Stimulated activated CD8-positive, alpha-beta memory T cell treated with anti-CD3 and anti-CD28 coated beads, Interleukin-4, amount 100 ng/mL, for 48 hours (primary cell): ENCODE measurements at regions not wholly inside any gene's neighbourhood (a gene's known extent, or its start where the extent isn't known, plus 50 kb on each side); places are given as distances from the start of the nearest gene placed in this dataset.
"Not testable (repeated sequence)": the region's sequence is repeated elsewhere in the genome, so short reads cannot be mapped to it uniquely, and the experiment has no call there.

ENCODE experiments used
- DNase-seq: peaks from one replicate; pipeline ENCODE4 v3.0.0-alpha.2; 2020

GRCh38 chr3:110910346-110910955 is 161.2 kb upstream of the NECTIN3 start:
- DNase-seq, result no peak

DNA sequence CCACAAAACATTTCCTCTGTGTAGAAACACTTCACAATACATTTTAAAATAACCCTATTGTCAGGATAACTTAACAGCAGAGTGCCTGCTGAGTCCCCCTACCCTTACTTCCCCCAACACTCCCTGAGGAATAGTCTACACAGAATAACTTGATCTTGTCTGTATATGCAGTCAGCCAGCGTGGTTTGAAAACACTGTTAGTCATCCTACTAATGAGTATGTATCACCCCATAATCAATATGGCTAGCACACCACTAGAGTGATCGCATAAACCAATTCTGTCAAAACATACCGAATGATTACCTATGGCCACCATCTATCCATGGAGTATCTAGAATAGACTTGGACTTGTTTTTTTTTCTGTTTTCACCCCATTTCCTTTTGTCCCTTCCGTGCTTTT is 152.7 kb upstream of the NECTIN3 start:
- DNase-seq, result no peak

DNA sequence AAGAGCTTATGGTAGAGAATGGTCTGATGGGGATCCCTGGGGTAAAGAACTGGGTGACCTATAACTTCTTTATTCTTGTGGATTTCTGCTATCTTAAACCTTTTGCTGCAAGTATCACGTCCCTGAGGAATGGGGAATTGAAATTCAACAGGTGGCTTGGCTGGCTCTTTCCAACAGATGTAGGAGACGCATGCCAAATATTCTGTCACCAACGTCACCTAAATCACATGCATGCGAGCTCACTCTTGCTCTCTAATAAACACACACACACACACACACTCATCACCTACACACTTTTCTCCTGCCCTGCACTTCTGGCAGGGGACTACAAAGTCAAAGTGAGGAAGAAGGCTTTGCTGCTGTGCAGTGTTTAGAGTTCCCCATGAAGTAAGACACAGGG is 145.8 kb upstream of the NECTIN3 start:
- DNase-seq, result no peak

- DNase-seq, result no peak
These were observed 143.5 kb upstream of the NECTIN3 start for GRCh38 chr3:110928016-110928662.

- DNase-seq, result no peak
These were observed 141.8 kb upstream of the NECTIN3 start for GRCh38 chr3:110929816-110930215.

DNA sequence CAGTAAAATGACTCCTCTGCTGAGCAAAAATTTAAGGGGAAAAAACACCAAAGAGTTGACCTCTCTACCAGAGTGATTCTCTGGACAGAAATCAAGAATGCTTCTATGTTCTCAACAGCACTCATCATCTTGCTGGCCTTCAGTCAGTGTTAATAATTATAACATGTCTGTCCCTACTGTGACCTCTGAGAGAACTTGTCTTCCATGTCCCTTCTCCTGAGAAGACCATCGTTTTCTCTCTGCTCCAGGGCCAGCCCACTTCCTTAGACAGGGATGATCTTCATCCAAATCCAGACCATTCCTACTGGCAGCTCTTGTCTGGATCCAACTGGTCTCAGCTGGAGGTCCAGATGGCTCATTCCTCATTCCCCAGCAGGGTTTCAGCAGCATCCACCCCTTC is 139.0 kb upstream of the NECTIN3 start:
- no peak for DNase-seq

DNA sequence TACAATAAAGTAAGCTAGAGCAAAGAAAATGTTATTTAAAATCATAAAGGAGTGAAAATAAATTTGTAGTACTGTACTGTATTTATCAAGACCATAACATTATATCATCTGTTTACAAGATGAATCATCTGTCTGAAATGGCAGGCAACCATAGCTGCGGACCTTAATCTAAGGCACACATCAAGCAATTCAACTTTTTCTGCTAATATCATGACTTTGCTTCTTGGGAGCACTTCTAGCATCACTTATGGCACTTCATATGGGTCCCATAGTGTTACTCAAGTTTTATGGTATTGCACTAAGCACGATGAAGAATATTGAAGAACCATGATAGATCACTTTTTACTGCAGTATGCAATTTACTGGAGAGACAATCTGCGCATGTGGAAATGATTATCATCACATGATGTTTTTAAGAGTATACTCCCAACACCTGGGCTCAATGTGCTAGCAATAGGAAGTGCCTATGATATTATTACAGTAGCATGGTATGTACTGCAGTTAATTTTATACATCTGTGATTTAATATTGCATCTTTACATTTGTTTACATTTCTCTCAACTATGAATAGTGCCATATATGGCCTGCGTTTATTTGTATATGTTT is 137.7 kb upstream of the NECTIN3 start:
- DNase-seq, result no peak

GRCh38 chr3:110938629-110939028 is 133.0 kb upstream of the NECTIN3 start:
- no peak for DNase-seq

DNA sequence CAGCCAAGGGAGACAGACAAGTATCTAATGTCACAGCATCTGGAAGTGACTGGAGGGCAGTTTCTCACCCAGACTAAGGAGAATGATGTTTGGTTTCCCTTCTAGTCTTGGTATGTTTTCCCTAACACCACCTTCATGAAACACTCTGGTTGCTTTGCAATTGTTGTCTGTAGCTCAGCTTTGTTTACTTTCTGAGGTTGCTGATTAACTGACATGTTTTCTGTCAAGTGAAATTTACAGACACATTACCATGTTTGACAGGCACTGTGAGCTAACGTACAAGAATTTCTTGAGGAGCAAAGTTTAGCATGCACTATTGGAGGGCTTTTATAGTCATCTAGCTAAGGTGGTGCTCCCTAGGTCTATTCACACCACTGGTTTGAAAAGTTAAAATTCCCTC is 131.6 kb upstream of the NECTIN3 start:
- no peak for DNase-seq

DNA sequence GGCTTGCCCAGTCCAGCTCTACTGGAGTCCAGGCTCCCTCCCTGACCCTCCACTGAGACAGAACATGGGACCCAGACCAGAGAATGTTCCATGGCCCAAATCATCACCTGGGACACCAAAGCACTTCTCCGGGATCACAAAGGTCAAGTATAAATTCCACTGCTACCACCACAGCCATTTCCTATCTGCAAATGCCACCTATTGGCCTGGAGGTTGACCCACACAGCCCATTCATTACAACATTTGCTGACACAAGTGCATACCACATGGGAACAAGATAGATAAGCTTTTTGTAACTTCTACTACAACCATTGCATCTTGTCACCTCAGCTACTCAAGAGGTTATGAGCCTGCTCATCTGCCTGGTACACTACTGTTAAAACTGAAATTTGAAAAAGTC is 126.8 kb upstream of the NECTIN3 start:
- no peak for DNase-seq

DNA sequence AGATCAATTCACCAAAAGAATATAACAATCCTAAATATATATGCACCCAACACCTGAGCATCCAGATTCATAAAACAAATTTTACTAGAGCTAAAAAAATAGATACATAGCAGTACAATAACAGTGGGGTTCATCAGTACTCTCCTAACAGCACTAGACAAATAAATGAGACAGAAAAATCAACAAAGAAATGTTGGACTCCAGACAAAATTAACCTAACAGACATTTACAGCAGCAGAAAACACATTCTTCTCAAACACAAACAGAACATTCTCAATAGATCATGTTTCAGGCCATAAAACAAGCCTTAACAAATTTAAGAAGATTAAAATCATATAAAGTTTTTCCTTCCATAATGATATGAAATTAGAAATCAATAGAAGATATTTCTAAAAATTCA is 124.8 kb upstream of the NECTIN3 start:
- DNase-seq, result no peak

DNA sequence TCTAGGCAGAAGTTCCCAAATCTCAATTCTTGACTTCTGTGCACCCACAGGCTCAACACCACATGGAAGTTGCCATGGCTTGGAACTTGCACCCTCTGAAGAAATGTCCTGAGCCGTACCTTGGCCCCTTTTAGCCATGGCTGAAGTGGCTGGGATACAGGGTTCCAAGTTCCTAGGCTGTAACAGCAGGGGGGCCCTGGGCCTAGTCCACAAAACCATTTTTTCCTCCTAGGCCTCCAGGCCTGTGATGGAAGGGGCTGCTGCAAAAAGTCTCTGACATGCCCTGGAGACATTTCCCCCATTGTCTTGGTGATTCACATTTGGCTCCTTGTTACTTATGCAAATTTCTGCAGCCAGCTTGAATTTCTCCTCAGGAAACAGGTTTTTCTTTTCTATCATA is 122.4 kb upstream of the NECTIN3 start:
- not testable (repeated sequence) for DNase-seq

GRCh38 chr3:110955301-110955880 is 116.2 kb upstream of the NECTIN3 start:
- no peak for DNase-seq

DNA sequence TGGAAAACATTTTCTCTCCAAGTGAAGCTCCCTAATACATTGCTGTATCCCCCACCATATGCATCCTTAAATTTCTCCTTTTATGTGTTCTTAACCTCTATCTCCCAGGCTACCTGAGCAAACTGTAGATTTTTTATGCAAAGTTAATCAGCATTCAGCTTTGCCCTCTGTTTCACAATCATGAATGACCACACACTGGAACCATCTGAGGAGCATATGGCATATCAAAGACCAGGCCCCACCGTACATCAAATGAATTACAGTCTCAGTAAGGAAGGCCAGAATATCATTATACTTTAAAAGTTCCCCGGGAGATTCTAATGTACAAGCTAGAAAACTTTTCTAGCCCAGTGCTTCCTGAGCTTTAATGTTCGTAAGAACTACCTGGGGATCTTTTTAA is 115.5 kb upstream of the NECTIN3 start:
- DNase-seq, result no peak

DNA sequence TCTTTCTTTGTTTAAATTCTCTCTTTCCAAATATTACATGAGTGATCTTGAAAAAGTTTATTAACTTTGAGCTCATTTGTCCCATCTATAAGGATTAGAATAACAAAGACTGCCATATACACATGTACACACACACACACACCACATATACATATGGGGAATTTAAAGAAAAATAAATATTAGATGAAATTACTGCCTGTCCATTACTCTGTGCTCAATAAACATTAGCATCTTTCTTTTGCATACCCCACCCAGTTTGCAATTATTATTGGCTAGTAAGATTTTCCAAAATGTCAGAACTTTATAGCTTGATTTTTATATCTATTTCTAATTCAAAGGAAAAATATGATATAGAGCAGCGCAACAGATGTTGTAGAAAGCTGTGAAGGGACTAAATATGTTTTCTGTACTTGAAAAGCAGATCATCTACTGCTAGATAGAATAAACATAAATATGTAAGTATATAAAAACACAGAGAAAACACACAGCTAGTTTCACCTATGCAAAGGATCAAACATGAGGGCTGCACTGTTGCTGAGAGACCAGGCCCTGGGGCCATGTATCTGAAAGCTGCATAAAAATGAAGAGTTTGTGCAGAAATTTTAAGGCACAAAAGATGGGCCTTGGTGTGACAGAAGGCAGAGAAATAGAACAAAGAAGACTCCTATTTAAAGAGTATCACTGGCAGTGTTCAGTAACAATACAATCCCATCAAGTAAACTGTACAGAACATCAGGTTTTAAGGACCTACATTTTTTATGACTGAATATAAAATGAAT is 114.2 kb upstream of the NECTIN3 start:
- DNase-seq, result no peak

GRCh38 chr3:110958313-110959147 is 113.1 kb upstream of the NECTIN3 start:
- no peak for DNase-seq

DNA sequence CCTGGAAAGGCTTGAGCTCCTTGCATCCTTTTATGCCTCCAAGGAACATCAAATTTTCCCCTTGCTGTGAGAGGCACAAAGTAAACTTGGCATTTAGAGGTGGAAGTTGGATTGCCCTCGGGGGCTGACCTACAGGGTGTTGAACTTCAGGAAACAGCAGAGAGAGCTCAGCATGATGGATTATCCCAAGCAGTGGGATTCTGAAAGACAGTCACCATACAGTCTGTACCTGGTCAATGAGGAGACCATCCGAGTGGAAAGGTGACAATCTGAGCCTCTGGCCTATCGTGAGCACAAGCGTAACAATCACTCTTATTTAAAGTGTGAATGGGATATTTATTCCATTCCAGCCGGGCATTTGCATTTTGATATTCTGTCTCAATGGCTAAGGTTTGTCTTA is 105.6 kb upstream of the NECTIN3 start:
- DNase-seq, result no peak

- DNase-seq, result no peak
These were observed 104.5 kb upstream of the NECTIN3 start for GRCh38 chr3:110966966-110967663.

- no peak for DNase-seq
These were observed 103.5 kb upstream of the NECTIN3 start for GRCh38 chr3:110968076-110968475.

DNA sequence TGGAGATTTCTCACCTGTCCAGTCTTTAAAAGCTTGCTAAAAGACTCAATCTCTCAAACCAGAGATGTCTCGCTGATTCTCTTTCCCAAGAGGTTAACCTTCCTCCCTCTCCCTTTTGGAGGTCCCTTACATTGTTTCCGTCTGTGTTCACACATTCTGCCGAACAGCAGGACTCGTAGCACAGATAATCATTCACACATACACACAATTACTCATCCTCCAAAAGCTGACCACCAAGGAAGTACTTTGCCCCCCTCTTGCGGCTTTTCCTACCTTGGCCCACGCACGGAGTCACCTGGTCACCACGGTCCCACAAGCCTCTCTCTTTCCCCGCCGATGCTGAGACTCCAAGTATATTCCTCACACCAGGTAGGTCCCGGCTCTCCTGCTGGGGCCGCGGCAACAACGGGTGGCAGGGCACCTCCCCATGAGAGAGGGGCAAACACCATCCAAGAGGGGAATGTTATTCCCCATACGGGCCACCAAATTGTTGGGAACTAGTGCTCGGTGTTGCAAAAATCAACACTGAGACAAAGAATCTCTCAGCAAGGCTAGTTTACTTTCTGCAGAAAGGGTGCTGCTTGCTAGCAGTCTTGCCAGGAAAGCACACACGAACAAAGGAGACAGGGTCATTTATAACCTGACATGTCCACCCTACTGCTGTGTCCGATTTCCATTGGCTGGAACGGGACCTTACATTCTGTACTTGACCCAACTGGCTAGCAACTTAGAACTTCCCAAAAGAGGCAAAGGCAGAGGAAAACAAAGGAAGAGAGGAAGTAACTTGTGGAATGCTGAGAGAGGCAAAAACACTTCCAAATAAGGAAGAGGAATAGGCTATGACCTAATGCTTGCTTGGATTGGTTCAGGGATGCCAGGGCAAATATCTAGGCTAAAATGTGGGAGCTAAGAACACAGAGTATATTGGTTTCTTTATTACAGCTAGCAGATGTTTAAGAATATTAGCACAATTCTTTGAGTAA is 102.1 kb upstream of the NECTIN3 start:
- DNase-seq, result no peak
